ENCODE measurements at regions not wholly inside any gene's neighbourhood (a gene's known extent, or its start where the extent isn't known, plus 50 kb on each side); places are given as distances from the start of the nearest gene placed in this dataset.

DNA sequence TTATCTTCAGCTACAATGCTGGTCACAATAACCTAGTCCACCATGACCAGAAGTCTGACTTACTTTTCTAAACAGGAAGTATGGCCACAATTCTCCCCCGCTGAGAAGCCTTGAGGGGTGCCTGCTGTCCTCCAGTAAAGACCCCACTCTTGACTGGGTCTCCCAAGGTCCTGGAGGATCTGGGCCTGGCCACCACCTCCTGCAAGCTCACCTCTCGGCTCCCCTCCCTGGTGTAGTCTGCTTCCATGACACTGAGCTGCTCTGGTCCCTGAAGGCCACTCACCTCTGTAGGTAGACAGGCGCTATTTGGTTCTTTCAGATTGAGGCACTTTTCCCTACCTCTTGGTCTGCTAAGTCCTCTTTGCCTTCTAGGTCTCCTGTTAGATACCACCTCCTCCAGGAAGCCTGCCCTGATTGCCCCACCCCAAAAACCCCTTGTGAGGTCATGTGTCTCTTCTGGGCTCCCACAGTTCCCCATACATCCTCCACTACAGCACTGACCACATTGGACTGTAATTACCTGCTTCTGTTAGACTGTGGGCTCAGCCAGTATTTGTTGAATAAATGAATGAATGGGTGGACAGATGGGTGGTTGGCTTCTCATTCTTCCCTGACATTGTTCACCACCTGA, 62.6 kb upstream of the IER5L start:
- Histone ChIP-seq H3K4me3 (no peak overlapping the region), H3K9me3 (no peaks in the 10 kb centered on the region), H3K27ac (no peak overlapping the region), H3K27me3 (no peaks in the 10 kb centered on the region), H3K4me1 (no peaks in the 10 kb centered on the region), H3K36me3 (replicated peaks in 1 of 2; ENCODE audit: insufficient read depth in 1 of 2, low read depth in 2 of 2) (no peaks in the 10 kb centered on the region)
- DNase-seq (no peak), ATAC-seq (no peak)
- TF ChIP-seq CTCF (IDR thresholded peaks at IDR 0.05) (no peak), POLR2A (IDR thresholded peaks at IDR 0.05) (no peak)
- intact Hi-C loops (cut with DNase I) = no loop called here
- WGBS, 2 donors = 95 to 96% methylated on average over 3 of the region's 3 CpGs

- TF ChIP-seq CTCF (IDR thresholded peaks at IDR 0.05) = no peak
- TF ChIP-seq POLR2A (IDR thresholded peaks at IDR 0.05) = no peak
- DNase-seq = no peak
- ATAC-seq = no peak
- H3K4me3 ChIP-seq = no peak overlapping the region
- no peaks in the 10 kb centered on the region for H3K4me1 ChIP-seq
- no peaks in the 10 kb centered on the region for H3K9me3 ChIP-seq
- H3K27me3 ChIP-seq = no peaks in the 10 kb centered on the region
- no peaks in the 10 kb centered on the region for H3K36me3 ChIP-seq (replicated peaks in 1 of 2; ENCODE audit: insufficient read depth in 1 of 2, low read depth in 2 of 2)
- intact Hi-C loops (cut with DNase I) = no loop called here
- no peak overlapping the region for H3K27ac ChIP-seq
- 80 to 83% methylated on average over 10 of the region's 10 CpGs for WGBS, 2 donors
Measured at GRCh38 chr9:129239946-129240490, 62.0 kb upstream of the IER5L start.

GRCh38 chr9:129237803-129238202, 59.7 kb upstream of the IER5L start:
- intact Hi-C loops (cut with DNase I) = no loop called here
- Histone ChIP-seq H3K4me3 (no peak overlapping the region), H3K36me3 (replicated peaks in 1 of 2; ENCODE audit: insufficient read depth in 1 of 2, low read depth in 2 of 2) (no peaks in the 10 kb centered on the region), H3K9me3 (no peaks in the 10 kb centered on the region), H3K4me1 (no peaks in the 10 kb centered on the region), H3K27me3 (no peaks in the 10 kb centered on the region), H3K27ac (no peak overlapping the region)
- no peak for TF ChIP-seq CTCF (IDR thresholded peaks at IDR 0.05)
- no peak for TF ChIP-seq POLR2A (IDR thresholded peaks at IDR 0.05)
- WGBS, 2 donors = 50 to 57% methylated on average over 2 of the region's 2 CpGs
- ATAC-seq (no peak), DNase-seq (no peak)

- DNase-seq = peak in 1 of 4 donors; percentile 13
- Histone ChIP-seq H3K4me3 (no peak overlapping the region), H3K4me1 (no peaks in the 10 kb centered on the region), H3K27ac (no peak overlapping the region), H3K27me3 (no peaks in the 10 kb centered on the region), H3K36me3 (replicated peaks in 1 of 2; ENCODE audit: insufficient read depth in 1 of 2, low read depth in 2 of 2) (no peaks in the 10 kb centered on the region), H3K9me3 (no peaks in the 10 kb centered on the region)
- 21 to 30% methylated on average over 13 of the region's 13 CpGs for WGBS, 2 donors
- TF ChIP-seq CTCF (IDR thresholded peaks at IDR 0.05) (no peak), POLR2A (IDR thresholded peaks at IDR 0.05) (no peak)
- no peak for ATAC-seq
- intact Hi-C loops (cut with DNase I) = no loop called here
Measured at GRCh38 chr9:129237164-129237611, 59.1 kb upstream of the IER5L start.

Measured in body of pancreas (tissue), 4 donors.